Gastrocnemius medialis (tissue), 4 donors: ENCODE measurements at regions not wholly inside any gene's neighbourhood (a gene's known extent, or its start where the extent isn't known, plus 50 kb on each side); places are given as distances from the start of the nearest gene placed in this dataset.

Experiments
- ATAC-seq, 2 donors: fragments of 150-250 bp; one replicate each; pipeline ENCODE4 v1.9.1; 2016
- DNase-seq, 2 donors: peaks; one replicate each; pipeline ENCODE4 v3.0.0-alpha.2; 2019
- H3K27ac ChIP-seq, 4 donors: fragments of 200-600 bp; sonication (generic); 1 replicate in 1 of 4; 2 replicates in 3 of 4; pipeline ENCODE4 v1.5.1; 2016 to 2018; ENCODE audit warnings: mild to moderate bottlenecking in 2 of 4, moderate library complexity in 1 of 4
- H3K27me3 ChIP-seq, 3 donors: fragments of 200-600 bp; sonication (generic) in 2 of 3; 1 replicate in 1 of 3; 2 replicates in 2 of 3; pipeline versions ENCODE4 v1.5.1 to v1.6.0; 2016 to 2019; ENCODE audit warnings: mild to moderate bottlenecking in 1 of 3, moderate library complexity in 1 of 3
- H3K36me3 ChIP-seq, 2 donors: fragments of 200-600 bp; sonication (generic) in 1 of 2; one replicate each; pipeline ENCODE4 v1.5.1; 2017 to 2018
- H3K4me1 ChIP-seq, 2 donors: fragments of 200-600 bp; sonication (generic) in 1 of 2; one replicate each; pipeline ENCODE4 v1.5.1; 2016 to 2017; ENCODE audit warnings: mild to moderate bottlenecking in 2 of 2
- H3K4me3 ChIP-seq, 4 donors: fragments of 200-600 bp; sonication (generic) in 3 of 4; 1 replicate in 1 of 4; 2 replicates in 3 of 4; pipeline ENCODE4 v1.5.1; 2016 to 2019; ENCODE audit warnings: mild to moderate bottlenecking in 2 of 4
- H3K9me3 ChIP-seq, 3 donors: fragments of 200-600 bp; sonication (generic) in 2 of 3; 1 replicate in 1 of 3; 2 replicates in 2 of 3; pipeline ENCODE4 v1.5.1; 2016 to 2019
- CTCF ChIP-seq, 5 experiments: fragments of 450-650 bp in 3 of 5; fragments of 200-600 bp in 2 of 5; sonication (generic) in 2 of 5; IDR thresholded peaks in 4 of 5; conservative IDR thresholded peaks in 1 of 5; 1 replicate in 4 of 5; 2 replicates in 1 of 5; pipeline ENCODE4 v1.5.1; 2016 to 2019; ENCODE audit warnings: antibody characterized with exemption in 5 of 5, mild to moderate bottlenecking in 3 of 5, moderate library complexity in 3 of 5
- POLR2A ChIP-seq, 2 donors: fragments of 450-650 bp; IDR thresholded peaks; one replicate each; pipeline ENCODE4 v1.6.1; 2017; ENCODE audit warnings: antibody characterized with exemption in 2 of 2, mild to moderate bottlenecking in 2 of 2, moderate library complexity in 2 of 2
- in situ Hi-C, 4 donors: fragments of 200-750 bp; cut with MboI; loops; one replicate each; pipeline versions ENCODE4 v1.15.0 to v1.8.0; 2017; ENCODE audit warnings: low sequenced_read_pairs in 4 of 4
- intact Hi-C: fragments of 100-400 bp; cut with DNase I; formaldehyde crosslinking; loops from one replicate; pipeline ENCODE4 v1.15.1; 2023; ENCODE audit warnings: low total_unique reads

- no peaks in the 10 kb centered on the region for H3K9me3 ChIP-seq
Observed at GRCh38 chr6:22073516-22074198, 223.2 kb downstream of the PRL start.

DNA sequence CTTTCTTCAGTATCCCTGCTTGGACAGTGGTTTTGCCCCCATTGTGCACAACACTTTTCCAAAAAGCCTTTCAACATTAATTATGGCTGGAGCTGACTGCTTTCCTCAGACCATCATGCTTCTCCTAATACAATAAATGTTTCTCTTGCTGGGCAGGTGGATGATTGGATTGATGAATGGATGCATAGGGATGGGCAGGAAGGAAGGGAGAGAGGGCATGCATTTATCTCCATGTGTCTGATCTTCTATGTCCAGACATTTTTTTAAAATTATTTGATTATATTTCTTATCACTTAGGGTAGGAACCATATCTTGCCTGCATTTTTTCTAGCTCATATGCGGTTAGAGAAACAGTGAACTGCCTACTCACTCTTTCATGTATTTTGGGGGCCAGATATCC, 218.5 kb downstream of the PRL start:
- no peaks in the 10 kb centered on the region for H3K36me3 ChIP-seq
- no peak overlapping the region for H3K27ac ChIP-seq
- intact Hi-C loops = no loop called here
- in situ Hi-C loops = no loop called here
- TF ChIP-seq CTCF (IDR thresholded peaks at IDR 0.05 in 4 of 5, conservative IDR thresholded peaks at IDR 0.05 in 1 of 5) (no peak), POLR2A (IDR thresholded peaks at IDR 0.05) (no peak)
- H3K4me3 ChIP-seq = no peak overlapping the region
- H3K27me3 ChIP-seq = no peaks in the 10 kb centered on the region
- H3K4me1 ChIP-seq = no peaks in the 10 kb centered on the region
- no peaks in the 10 kb centered on the region for H3K9me3 ChIP-seq
- ATAC-seq = no peak
- DNase-seq = no peak

More at GRCh38 chr6:22073516-22074198, 223.2 kb downstream of the PRL start:
- in situ Hi-C loops = no loop called here
- peaks cover 6 to 11% of the 10 kb centered on the region in 2 donors for H3K4me1 ChIP-seq
- intact Hi-C loops = no loop called here
- H3K36me3 ChIP-seq = no peaks in the 10 kb centered on the region
- TF ChIP-seq CTCF (IDR thresholded peaks at IDR 0.05 in 4 of 5, conservative IDR thresholded peaks at IDR 0.05 in 1 of 5) = no peak
- H3K4me3 ChIP-seq = no peak overlapping the region
- no peak overlapping the region for H3K27ac ChIP-seq
- no peaks in the 10 kb centered on the region for H3K27me3 ChIP-seq
- DNase-seq (no peak), ATAC-seq (no peak)

DNA sequence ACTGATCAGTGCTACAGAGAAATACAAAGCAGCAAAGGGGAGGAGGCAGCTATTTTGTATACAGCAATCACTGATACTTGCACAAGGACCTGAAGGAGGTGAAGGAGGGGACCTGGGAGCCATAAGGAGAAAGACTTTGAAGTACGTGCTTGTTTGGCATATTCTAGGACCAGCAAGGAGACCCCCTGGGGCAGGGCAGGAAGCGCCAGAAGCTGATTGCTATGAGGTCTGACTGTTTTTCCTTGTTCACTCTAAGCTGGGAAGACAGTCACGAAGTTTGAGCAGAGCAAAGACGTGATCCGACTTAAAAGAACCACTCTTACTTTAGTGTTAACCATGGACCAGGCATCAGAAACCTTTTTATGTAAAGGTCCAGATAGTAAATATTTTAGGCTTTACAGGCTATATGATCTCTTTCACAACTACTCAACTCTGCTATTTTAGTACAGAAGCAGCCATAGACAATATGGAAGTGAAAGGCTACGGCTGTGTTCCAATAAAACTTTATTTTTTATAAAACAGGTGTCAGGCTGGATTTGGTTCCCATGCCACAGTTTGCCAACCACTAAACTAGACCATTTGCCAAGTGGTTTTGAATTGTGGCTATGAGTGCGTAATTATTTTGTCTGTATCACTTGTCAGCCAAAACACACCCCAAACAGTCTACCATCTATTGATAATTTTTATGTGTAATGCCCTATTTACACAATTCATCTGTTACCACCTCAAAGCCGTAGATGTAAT, 217.9 kb downstream of the PRL start:
- intact Hi-C loops = no loop called here
- ATAC-seq = no peak

DNA sequence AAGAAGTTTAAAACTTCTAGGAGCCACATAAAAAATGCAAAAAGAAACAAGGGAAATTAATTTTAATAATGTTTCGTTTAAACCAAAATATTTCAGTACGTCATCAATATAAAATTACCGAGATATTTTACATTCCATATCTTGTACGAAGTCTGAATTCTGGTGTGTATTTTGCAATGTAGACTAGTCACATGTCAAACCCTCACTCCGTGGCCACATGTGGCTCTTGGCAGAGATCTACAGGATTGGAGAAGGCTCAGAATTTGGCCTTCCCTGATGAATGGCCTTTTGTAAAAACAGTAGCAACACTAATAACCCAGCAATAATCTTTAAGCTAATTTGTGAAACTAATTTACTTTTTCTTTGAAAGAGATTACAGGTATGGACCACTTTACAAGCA, 217.1 kb downstream of the PRL start:
- Histone ChIP-seq H3K27me3 (no peaks in the 10 kb centered on the region), H3K27ac (no peak overlapping the region), H3K4me1 (no peaks in the 10 kb centered on the region), H3K4me3 (no peak overlapping the region), H3K36me3 (no peaks in the 10 kb centered on the region), H3K9me3 (no peaks in the 10 kb centered on the region)
- ATAC-seq (no peak), DNase-seq (no peak)
- in situ Hi-C loops (no loop called here), intact Hi-C loops (no loop called here)
- TF ChIP-seq POLR2A (IDR thresholded peaks at IDR 0.05) (no peak), CTCF (IDR thresholded peaks at IDR 0.05 in 4 of 5, conservative IDR thresholded peaks at IDR 0.05 in 1 of 5) (no peak)

More for the DNA sequence above, 217.9 kb downstream of the PRL start:
- Histone ChIP-seq H3K4me3 (no peak overlapping the region), H3K4me1 (no peaks in the 10 kb centered on the region), H3K27ac (no peak overlapping the region), H3K27me3 (no peaks in the 10 kb centered on the region), H3K36me3 (no peaks in the 10 kb centered on the region), H3K9me3 (no peaks in the 10 kb centered on the region)
- in situ Hi-C loops = no loop called here
- no peak for TF ChIP-seq POLR2A (IDR thresholded peaks at IDR 0.05)
- TF ChIP-seq CTCF (IDR thresholded peaks at IDR 0.05 in 4 of 5, conservative IDR thresholded peaks at IDR 0.05 in 1 of 5) = no peak
- no peak for DNase-seq
